ENCODE measurements at regions not wholly inside any gene's neighbourhood (a gene's known extent, or its start where the extent isn't known, plus 50 kb on each side); places are given as distances from the start of the nearest gene placed in this dataset.

GRCh38 chr9:108291586-108291932 is 564.2 kb downstream of the ACTL7B start:
- TF ChIP-seq CTCF (IDR thresholded peaks at IDR 0.05) = no peak
- TF ChIP-seq POLR2AphosphoS5 (IDR thresholded peaks at IDR 0.05; ENCODE audit: insufficient read depth in 1 of 2, low read depth in 1 of 2) = no peak
- no peak for TF ChIP-seq POLR2A (IDR thresholded peaks at IDR 0.05)

Data from vagina (tissue), 2 donors.